MG63 (cell line): ENCODE measurements at regions not wholly inside any gene's neighbourhood (a gene's known extent, or its start where the extent isn't known, plus 50 kb on each side); places are given as distances from the start of the nearest gene placed in this dataset.

Experiments used
- DNase-seq: peaks from one replicate; pipeline ENCODE4 v3.0.0-alpha.2; 2020
- H3K27me3 ChIP-seq: fragments of 250-450 bp; sonication (Bioruptor Pico); 2 replicates; pipeline ENCODE4 v1.5.1; 2020; ENCODE audit warnings: mild to moderate bottlenecking, moderate library complexity
- H3K36me3 ChIP-seq: fragments of 250-450 bp; sonication (Bioruptor Pico); 2 replicates; pipeline ENCODE4 v1.5.1; 2020; ENCODE audit warnings: mild to moderate bottlenecking, moderate library complexity
- H3K4me3 ChIP-seq: fragments of 250-450 bp; sonication (Bioruptor Pico); 2 replicates; pipeline ENCODE4 v1.5.1; 2020; ENCODE audit warnings: mild to moderate bottlenecking, moderate library complexity
- H3K9me3 ChIP-seq: fragments of 250-450 bp; sonication (Bioruptor Pico); 2 replicates; pipeline ENCODE4 v1.5.1; 2020; ENCODE audit warnings: mild to moderate bottlenecking, moderate library complexity

DNA sequence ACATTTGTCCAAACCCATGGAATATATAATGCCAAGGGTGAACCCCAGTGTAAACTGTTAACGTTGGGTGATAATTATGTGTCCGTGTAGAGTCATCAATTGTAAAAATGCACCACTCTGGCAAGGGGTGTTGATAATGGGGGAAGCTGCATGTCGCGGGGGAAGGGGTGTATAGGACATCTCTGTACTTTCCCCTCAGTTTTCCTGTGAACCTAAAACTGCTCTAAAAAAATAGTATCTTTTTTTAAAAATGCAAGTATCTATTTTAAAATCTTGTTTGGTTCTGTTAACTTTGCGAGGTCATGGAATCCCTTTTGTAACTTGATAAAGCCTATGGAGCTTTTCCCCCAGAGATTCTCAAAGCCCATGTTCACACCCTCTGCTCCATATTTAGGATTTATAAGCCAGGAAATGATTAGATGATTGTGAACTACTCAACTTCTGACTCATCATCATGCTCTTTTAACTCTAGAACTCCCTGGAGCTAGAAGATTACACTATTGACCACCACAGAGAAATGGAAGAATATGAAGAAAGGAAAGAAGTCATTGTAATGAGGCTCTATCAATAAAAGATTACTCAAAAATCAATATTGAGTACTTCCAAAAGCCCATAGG, 56.1 kb upstream of the C3orf49 start:
- Histone ChIP-seq H3K9me3 (no peaks in the 10 kb centered on the region), H3K27me3 (no peaks in the 10 kb centered on the region), H3K36me3 (no peaks in the 10 kb centered on the region), H3K4me3 (no peak overlapping the region)
- no peak for DNase-seq

DNA sequence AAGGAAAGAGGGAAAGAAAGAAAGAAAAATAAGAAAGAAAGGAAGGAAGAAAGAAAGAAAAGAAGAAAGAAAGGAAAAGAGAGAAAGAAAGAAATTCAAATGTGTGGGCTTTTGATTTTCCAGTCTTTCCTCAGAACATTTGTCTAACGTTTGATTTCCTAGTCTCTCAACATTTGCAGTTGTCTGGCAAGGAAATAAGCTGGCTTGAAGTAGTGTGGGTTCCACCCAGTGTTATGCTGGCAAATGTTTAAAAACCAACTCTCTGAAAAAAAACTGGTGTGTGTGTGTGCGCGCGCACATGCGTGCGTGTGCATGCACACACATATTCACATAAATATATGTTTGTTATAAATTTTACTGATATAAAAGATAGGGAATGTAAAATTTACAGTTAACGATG, 54.6 kb upstream of the C3orf49 start:
- H3K4me3 ChIP-seq, result no peak overlapping the region
- no peaks in the 10 kb centered on the region for H3K36me3 ChIP-seq
- H3K27me3 ChIP-seq, result no peaks in the 10 kb centered on the region
- no peaks in the 10 kb centered on the region for H3K9me3 ChIP-seq
- DNase-seq, result no peak

DNA sequence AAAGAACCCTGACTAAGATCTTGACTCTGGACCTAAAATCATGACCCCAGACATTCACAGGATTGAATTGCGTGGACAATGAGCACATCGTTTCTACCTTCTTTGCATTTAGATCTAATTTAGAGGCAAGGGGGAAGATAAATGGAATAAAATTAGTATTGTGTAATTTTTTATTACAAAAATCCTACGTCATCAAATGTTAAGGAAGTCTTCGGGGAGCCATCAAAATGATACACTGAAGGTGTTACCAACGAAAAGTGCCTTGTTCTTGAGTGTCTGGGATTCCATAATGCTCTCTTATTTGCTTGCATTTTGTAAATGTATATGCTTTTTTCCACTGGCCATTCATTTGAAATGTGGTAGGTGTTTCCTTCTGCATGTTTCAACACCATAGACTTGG, 52.8 kb upstream of the C3orf49 start:
- no peak for DNase-seq
- no peak overlapping the region for H3K4me3 ChIP-seq
- H3K9me3 ChIP-seq, result no peaks in the 10 kb centered on the region
- H3K36me3 ChIP-seq, result no peaks in the 10 kb centered on the region
- no peaks in the 10 kb centered on the region for H3K27me3 ChIP-seq

DNA sequence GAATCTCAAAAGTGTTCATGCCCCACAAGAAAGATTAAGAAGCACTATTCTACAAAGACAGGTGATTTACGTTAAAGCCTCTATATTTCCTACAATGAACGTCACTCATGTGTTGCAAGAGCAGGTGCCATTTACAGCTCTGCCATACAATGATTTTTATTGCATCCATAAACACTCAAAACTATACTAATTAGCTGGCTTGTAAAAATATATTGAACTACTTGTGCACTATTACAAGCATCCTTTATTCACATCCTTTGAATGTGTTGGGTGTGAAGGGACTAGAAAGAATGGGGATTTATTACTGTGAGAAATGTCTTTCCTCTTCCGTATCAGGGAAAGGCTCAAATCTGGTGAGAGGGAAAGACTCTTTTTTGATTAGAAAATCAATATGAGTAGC, 50.7 kb upstream of the C3orf49 start:
- Histone ChIP-seq H3K9me3 (no peaks in the 10 kb centered on the region), H3K36me3 (no peaks in the 10 kb centered on the region)
- no peak for DNase-seq

DNA sequence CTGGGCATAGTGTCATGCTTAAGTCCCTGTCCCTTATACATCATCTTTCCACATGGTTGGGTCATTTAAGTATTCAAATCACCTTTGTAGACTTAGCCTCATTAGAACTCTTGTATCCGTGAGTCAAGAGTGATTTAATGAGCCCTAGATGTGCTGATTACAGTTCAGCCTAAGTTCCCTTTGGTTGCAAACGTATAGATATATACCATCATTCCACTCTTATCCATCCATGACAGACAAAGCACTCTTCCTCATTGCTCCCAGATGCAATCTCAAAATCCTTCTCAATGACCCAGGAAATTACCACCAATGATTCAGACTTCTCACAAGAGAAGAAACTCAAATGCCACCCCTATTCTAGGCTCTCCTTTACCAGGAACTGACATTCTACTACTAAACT, 50.2 kb upstream of the C3orf49 start:
- Histone ChIP-seq H3K9me3 (no peaks in the 10 kb centered on the region), H3K36me3 (no peaks in the 10 kb centered on the region), H3K4me3 (no peak overlapping the region), H3K27me3 (no peaks in the 10 kb centered on the region)
- DNase-seq, result no peak

More for the DNA sequence above, 50.7 kb upstream of the C3orf49 start:
- H3K27me3 ChIP-seq, result no peaks in the 10 kb centered on the region
- no peak overlapping the region for H3K4me3 ChIP-seq
